Right atrium auricular region (tissue), 2 donors: ENCODE measurements at regions not wholly inside any gene's neighbourhood (a gene's known extent, or its start where the extent isn't known, plus 50 kb on each side); places are given as distances from the start of the nearest gene placed in this dataset.
"Not testable (repeated sequence)": the region's sequence is repeated elsewhere in the genome, so short reads cannot be mapped to it uniquely, and the experiment has no call there.

ENCODE experiments used
- DNase-seq: peaks from one replicate; pipeline ENCODE4 v3.0.0-alpha.2; 2019; ENCODE audit warnings: low spot score
- H3K27ac ChIP-seq, 2 donors: fragments of 200-600 bp; sonication (generic); 1 replicate in 1 of 2; 2 replicates in 1 of 2; pipeline ENCODE4 v1.5.1; 2016 to 2019
- H3K27me3 ChIP-seq, 2 donors: fragments of 200-600 bp; sonication (generic); one replicate each; pipeline versions ENCODE4 v1.5.1 to v1.6.0; 2017 to 2019
- H3K36me3 ChIP-seq: fragments of 200-600 bp; sonication (generic); one replicate; pipeline ENCODE4 v1.5.1; 2016
- H3K4me1 ChIP-seq, 2 donors: fragments of 200-600 bp; sonication (generic); one replicate each; pipeline versions ENCODE4 v1.5.1 to v1.6.0; 2017 to 2019
- H3K4me3 ChIP-seq, 2 donors: fragments of 200-600 bp; sonication (generic); 1 replicate in 1 of 2; 2 replicates in 1 of 2; pipeline ENCODE4 v1.5.1; 2017 to 2019; ENCODE audit warnings: mild to moderate bottlenecking in 1 of 2, moderate library complexity in 1 of 2
- H3K9me3 ChIP-seq, 2 donors: fragments of 200-600 bp; sonication (generic); one replicate each; pipeline ENCODE4 v1.5.1; 2019
- CTCF ChIP-seq, 2 donors: fragments of 200-600 bp; sonication (generic); IDR thresholded peaks; one replicate each; pipeline ENCODE4 v1.5.1; 2019; ENCODE audit warnings: antibody characterized with exemption in 2 of 2

DNA sequence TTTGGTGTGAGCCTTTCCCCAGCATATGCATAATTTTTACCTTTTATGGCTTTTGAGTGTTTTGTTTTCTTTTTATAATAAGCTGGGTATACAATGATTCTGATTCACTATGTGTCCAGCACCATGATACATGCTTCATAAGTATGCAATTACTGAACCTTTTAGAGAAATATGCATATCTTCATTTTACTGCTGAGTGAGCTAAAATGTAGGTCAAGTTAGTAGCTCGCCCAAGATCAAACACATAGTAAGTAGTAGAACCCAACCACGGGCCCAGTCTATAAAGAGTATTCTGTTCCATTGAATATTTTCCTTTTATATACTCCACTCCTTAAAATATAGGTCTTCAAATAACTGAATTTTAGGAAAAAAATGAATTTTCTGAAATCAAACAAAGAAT is 362.4 kb upstream of the HTR2C start:
- Histone ChIP-seq H3K27me3 (no peaks in the 10 kb centered on the region), H3K4me1 (no peaks in the 10 kb centered on the region), H3K9me3 (no peaks in the 10 kb centered on the region), H3K27ac (no peak overlapping the region), H3K4me3 (no peak overlapping the region), H3K36me3 (no peaks in the 10 kb centered on the region)
- TF ChIP-seq CTCF (IDR thresholded peaks at IDR 0.05), result no peak
- no peak for DNase-seq

DNA sequence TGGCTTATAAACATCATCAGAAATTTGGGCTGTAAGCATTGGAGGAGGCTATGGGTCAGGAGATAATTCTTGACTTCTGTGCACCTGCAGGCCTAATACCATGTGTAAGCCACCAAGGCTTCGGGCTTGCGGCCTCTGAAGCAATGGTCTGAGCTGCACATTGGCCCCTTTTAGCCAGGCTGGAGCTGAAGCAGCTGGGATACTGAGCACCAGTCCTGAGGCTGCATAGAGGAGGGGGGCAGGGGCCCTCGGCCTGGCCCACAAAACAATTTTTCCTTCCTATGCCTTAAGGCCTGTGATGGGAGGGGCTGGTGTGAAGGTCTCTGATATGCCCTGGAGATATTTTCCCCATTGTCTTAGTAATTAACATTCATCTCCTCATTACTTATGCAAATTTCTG is 373.0 kb upstream of the HTR2C start:
- H3K36me3 ChIP-seq, result no peaks in the 10 kb centered on the region
- H3K9me3 ChIP-seq, result no peaks in the 10 kb centered on the region
- H3K27ac ChIP-seq, result no peak overlapping the region
- no peaks in the 10 kb centered on the region for H3K4me1 ChIP-seq
- no peak for TF ChIP-seq CTCF (IDR thresholded peaks at IDR 0.05)
- no peak for DNase-seq
- no peaks in the 10 kb centered on the region for H3K27me3 ChIP-seq
- no peak overlapping the region for H3K4me3 ChIP-seq

DNA sequence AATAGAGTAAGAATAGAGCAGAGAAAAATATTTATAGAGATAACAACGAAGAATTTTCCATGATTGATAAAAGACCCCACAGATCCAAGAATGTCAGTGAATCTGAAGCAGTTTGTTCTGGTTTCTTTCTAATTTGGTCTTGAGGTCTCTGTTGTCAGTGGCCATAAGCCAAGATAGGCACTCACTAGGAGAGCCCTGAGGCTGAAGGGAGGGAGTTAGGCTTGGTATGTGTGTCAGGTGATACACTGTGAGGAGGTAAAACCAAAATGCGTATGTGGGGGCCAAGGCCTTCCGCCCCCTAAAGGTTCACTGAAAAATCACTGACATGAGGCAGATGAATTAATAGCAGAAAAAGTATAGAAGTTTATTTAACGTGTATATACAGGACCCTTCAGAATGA is 382.3 kb upstream of the HTR2C start:
- TF ChIP-seq CTCF (IDR thresholded peaks at IDR 0.05), result no peak
- Histone ChIP-seq H3K4me3 (no peak overlapping the region), H3K27ac (no peak overlapping the region), H3K4me1 (no peaks in the 10 kb centered on the region), H3K36me3 (no peaks in the 10 kb centered on the region), H3K27me3 (no peaks in the 10 kb centered on the region), H3K9me3 (no peaks in the 10 kb centered on the region)
- DNase-seq, result no peak

DNA sequence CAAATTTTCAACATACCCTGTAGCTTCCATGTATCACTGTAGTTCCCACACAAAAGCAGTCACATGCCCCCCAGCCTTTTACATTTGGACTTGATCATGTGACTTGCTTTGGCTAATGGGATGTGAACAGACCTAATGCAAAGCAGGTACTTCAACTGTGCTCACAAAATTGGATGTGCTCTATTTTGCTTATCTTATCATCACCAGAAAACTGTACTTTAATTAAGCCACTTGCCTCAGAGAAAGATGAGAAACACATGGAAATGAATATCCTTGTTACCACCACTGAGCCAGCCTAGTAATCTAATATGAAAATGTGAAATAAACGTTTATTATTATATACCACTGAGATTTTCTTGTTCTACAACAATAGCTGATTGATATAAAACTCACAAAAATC is 402.7 kb upstream of the HTR2C start:
- no peak for TF ChIP-seq CTCF (IDR thresholded peaks at IDR 0.05)
- Histone ChIP-seq H3K36me3 (no peaks in the 10 kb centered on the region), H3K27me3 (no peaks in the 10 kb centered on the region), H3K9me3 (peaks cover 0 to 13% of the 10 kb centered on the region in 2 donors), H3K4me3 (no peak overlapping the region), H3K4me1 (no peaks in the 10 kb centered on the region), H3K27ac (no peak overlapping the region)
- no peak for DNase-seq

GRCh38 chrX:114178126-114178525 is 405.8 kb upstream of the HTR2C start:
- no peaks in the 10 kb centered on the region for H3K4me1 ChIP-seq
- TF ChIP-seq CTCF (IDR thresholded peaks at IDR 0.05), result no peak
- H3K9me3 ChIP-seq, result no peaks in the 10 kb centered on the region
- no peaks in the 10 kb centered on the region for H3K36me3 ChIP-seq
- H3K27ac ChIP-seq, result no peak overlapping the region
- DNase-seq, result no peak
- no peak overlapping the region for H3K4me3 ChIP-seq
- H3K27me3 ChIP-seq, result no peaks in the 10 kb centered on the region

DNA sequence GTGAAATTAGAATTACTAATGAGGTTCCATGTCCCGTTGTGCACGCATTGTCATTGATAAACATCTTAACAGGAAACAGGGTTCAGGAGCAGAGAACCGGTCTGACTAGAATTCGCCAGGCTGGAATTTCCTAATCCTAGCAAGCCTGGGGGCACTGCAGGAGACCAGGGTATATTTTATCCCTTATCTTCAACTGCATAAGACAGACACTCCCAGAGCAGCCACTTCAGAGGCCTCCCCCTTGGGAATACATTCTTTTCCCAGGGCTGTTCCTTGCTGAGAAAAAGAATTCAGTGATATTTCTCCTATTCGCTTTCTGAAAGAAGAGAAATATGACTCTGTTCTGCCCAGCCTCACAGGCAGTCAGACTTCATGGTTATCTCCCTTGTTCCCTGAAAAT is 416.6 kb upstream of the HTR2C start:
- not testable (repeated sequence) for H3K27me3 ChIP-seq, H3K4me1 ChIP-seq, H3K4me3 ChIP-seq, H3K27ac ChIP-seq, H3K36me3 ChIP-seq, DNase-seq
- peaks cover 0 to 18% of the 10 kb centered on the region in 2 donors for H3K9me3 ChIP-seq
